ENCODE measurements at regions not wholly inside any gene's neighbourhood (a gene's known extent, or its start where the extent isn't known, plus 50 kb on each side); places are given as distances from the start of the nearest gene placed in this dataset.

DNA sequence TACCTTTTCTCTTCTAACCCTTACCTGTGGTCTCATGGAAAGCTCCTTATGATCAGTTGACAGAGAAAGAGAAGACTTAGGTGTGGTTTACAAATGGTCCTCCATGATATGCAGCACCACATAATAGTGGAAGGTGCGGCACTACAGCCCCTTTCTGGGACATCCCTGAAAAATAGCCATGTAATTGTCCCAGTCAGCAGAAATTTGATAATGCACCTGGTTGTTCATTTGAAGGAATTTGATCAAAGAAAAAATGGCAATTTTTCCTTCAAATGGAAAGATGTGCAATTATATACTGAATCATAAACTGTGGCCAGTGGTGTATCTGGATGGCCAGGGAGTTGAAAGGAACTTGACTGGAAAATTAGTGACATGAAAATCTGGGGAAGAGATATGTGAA is 293.6 kb upstream of the PCDH20 start:
- TF ChIP-seq, protein P1, sequence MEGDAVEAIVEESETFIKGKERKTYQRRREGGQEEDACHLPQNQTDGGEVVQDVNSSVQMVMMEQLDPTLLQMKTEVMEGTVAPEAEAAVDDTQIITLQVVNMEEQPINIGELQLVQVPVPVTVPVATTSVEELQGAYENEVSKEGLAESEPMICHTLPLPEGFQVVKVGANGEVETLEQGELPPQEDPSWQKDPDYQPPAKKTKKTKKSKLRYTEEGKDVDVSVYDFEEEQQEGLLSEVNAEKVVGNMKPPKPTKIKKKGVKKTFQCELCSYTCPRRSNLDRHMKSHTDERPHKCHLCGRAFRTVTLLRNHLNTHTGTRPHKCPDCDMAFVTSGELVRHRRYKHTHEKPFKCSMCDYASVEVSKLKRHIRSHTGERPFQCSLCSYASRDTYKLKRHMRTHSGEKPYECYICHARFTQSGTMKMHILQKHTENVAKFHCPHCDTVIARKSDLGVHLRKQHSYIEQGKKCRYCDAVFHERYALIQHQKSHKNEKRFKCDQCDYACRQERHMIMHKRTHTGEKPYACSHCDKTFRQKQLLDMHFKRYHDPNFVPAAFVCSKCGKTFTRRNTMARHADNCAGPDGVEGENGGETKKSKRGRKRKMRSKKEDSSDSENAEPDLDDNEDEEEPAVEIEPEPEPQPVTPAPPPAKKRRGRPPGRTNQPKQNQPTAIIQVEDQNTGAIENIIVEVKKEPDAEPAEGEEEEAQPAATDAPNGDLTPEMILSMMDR (IDR thresholded peaks at IDR 0.05), result no peak
- no peak for TF ChIP-seq ZFX (IDR thresholded peaks at IDR 0.05; ENCODE audit: borderline replicate concordance)

Measured in 22Rv1 (cell line).